GM12873 (cell line): ENCODE measurements at regions not wholly inside any gene's neighbourhood (a gene's known extent, or its start where the extent isn't known, plus 50 kb on each side); places are given as distances from the start of the nearest gene placed in this dataset.

Experiments used
- CTCF ChIP-seq: IDR thresholded peaks from 2 replicates; pipeline ENCODE4 v1.5.1; 2012; ENCODE audit warnings: low read depth, mild to moderate bottlenecking, moderate library complexity, low read length, control low read depth; ENCODE audit not compliant: insufficient read depth; ENCODE audit errors: missing control alignments

GRCh38 chr2:17272652-17273525 is 245.4 kb downstream of the RAD51AP2 start:
- TF ChIP-seq CTCF = no peak

- TF ChIP-seq CTCF = no peak
These were observed 246.1 kb downstream of the RAD51AP2 start for GRCh38 chr2:17272170-17272569.

- TF ChIP-seq CTCF = no peak
These were observed 246.8 kb downstream of the RAD51AP2 start for GRCh38 chr2:17271416-17271815.

- no peak for TF ChIP-seq CTCF
These were observed 247.3 kb downstream of the RAD51AP2 start for GRCh38 chr2:17270894-17271293.

GRCh38 chr2:17263570-17263968 is 254.7 kb downstream of the RAD51AP2 start:
- TF ChIP-seq CTCF = no peak

- no peak for TF ChIP-seq CTCF
These were observed 255.2 kb downstream of the RAD51AP2 start for GRCh38 chr2:17262854-17263569.

GRCh38 chr2:17259613-17260012 is 258.6 kb downstream of the RAD51AP2 start:
- no peak for TF ChIP-seq CTCF
